GM03348 (cell line): ENCODE measurements at regions not wholly inside any gene's neighbourhood (a gene's known extent, or its start where the extent isn't known, plus 50 kb on each side); places are given as distances from the start of the nearest gene placed in this dataset.

Experiments
- DNase-seq: peaks from one replicate; pipeline ENCODE4 v3.0.0; 2012; ENCODE audit warnings: low spot score

- peak; percentile 48 for DNase-seq
Measured at GRCh38 chr1:218772575-218772974, 401.1 kb upstream of the LYPLAL1 start.

GRCh38 chr1:218775501-218776021, 398.1 kb upstream of the LYPLAL1 start:
- no peak for DNase-seq

GRCh38 chr1:218778257-218779126, 395.2 kb upstream of the LYPLAL1 start:
- no peak for DNase-seq

- DNase-seq = no peak
Measured at GRCh38 chr1:218779341-218780100, 394.2 kb upstream of the LYPLAL1 start.

- no peak for DNase-seq
Measured at GRCh38 chr1:218783131-218783530, 390.5 kb upstream of the LYPLAL1 start.

- no peak for DNase-seq
Measured at GRCh38 chr1:218783916-218784315, 389.8 kb upstream of the LYPLAL1 start.

GRCh38 chr1:218785928-218786327, 387.8 kb upstream of the LYPLAL1 start:
- DNase-seq = peak; percentile 49

DNA sequence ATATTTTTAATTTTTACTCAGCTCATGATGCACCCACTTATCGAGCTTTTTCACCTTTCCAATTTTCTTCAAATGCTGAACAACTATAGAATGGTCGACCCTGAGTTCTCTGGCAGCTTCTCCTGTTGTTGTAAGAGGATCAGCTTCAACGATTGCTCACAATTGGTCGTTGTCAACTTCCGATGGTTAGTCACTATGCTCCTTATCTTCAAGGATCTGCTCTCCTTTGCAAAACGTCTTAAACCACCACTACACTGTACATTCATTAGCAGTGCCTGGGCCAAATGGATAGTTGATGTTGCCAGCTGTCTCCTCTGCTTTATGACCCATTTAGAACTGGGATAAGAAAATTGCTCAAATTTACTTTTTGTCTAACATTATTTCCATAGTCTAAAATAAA, 385.9 kb upstream of the LYPLAL1 start:
- no peak for DNase-seq

DNA sequence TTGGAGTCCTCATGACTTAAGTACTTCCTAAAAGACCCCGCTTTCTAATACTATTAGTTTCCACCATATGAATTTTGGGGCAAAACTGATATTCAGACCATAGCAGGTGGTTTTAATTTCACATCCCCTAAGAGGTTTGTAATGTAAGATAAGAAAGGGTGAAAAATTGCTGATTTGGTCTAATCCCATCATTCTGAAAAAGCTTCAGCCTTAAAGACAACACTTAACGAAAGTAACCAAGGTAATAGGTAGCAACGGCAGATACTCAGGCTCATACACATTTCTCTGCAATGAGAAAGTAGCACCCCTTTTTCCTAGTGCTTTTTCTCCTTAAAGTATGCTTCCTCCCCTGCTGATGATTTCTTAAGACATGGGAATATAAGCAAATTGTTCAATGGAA, 376.9 kb upstream of the LYPLAL1 start:
- DNase-seq = no peak

GRCh38 chr1:218802799-218803198, 370.9 kb upstream of the LYPLAL1 start:
- DNase-seq = no peak

DNA sequence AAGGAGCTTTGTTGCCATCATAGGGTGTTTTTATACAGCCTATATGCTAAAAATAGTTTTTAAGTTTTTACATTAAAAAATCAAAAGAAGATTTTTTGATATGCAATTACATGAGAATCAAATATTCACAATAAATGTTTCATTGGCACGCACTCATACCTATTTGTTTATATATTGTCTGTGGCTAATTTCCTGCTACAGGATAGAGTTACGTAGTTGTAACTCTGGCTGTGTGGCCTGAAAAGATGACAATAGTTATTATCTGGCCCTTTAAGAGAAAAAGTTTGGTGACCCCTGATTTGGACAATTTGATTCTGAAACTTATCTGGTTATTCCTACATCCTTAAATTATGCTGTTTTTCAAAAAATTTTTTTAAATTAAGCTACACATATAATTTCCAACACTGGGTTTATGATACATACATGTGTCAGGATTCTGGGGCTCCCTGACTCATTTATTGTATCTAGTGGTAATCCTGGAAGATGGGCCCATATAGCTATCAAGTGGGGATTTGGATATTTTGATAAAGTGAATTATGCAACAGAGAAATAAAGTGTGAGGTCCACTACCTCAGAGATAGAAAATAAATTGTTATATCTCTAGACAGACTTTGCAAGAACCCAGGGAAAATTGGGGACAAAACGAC, 370.2 kb upstream of the LYPLAL1 start:
- DNase-seq = no peak

GRCh38 chr1:218804014-218804785, 369.5 kb upstream of the LYPLAL1 start:
- DNase-seq = peak; percentile 17

GRCh38 chr1:218809061-218809460, 364.6 kb upstream of the LYPLAL1 start:
- no peak for DNase-seq

- DNase-seq = no peak
Measured at GRCh38 chr1:218809625-218810024, 364.1 kb upstream of the LYPLAL1 start.

DNA sequence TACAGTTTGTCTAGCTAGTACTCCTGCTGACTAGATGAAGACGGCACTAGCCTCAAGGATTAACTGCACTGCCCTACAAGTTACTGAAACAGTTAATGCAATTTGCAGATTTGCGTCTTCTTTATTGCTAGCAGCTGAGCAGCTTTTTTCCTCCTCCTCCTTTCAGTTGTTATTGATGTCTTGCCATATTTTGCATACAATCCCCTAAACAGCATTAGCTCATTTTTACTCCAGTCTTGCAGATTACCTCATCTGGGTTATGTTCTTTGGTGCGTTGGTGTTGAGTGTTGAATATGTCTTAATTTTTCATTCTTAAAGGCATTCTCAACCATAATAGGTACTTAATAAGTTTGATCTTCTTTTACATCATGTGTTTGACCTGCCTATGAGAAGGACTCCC, 363.4 kb upstream of the LYPLAL1 start:
- DNase-seq = no peak

DNA sequence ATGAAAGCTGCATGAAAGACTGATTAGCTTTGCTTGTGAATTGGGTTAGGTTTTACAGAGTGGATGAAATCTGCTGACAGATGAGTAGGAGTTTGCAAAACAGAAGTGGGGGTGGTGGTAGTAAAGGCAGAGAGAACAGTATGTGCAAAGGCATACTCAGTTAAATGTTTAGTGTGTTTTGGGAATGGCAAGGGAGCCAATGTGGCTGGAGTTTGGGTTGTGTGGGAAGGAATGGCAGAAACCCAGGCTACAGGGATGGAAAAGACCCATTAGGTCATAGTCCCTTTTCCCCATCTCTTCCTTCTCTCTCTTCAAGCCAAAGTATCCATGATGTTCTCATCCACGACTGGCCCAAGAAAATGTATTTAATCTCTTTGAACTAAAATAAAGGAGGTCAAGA, 362.2 kb upstream of the LYPLAL1 start:
- no peak for DNase-seq

DNA sequence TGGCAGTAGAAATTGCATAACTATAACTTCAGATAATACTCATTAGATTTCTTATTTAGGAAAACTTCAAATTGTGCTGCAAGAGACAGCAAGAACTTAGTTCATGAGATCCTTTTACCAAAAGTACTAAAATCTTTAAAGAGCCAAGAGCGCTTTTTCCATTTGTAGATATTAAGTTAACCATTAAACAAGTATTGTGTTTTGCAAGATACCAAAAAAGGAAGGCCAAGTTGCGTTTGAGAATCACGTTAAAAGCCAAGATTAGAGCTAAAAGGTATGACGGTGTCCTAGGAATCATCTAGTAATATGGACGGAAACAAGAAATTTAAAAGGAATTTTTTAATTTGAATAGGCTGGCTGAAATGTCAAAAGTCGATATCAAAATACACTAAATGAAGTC, 361.3 kb upstream of the LYPLAL1 start:
- DNase-seq = no peak

DNA sequence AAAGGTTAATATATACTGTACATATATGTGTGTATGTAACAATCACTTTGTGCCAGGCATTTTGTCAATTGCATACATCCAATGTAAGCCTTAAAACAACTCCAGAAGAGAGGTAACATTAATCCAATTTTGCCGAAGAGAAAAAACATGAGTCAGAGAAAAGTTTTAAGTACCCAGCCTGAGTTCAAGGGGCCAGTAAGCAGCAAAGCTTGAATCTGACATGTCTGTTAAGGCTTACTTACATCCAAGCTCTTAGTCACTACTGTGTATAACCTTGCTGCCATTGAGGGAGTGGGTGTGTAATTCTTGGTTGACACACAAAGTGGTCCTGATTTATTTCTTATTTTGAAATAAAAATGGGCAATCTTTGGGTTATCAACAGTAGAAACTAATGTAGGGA, 360.4 kb upstream of the LYPLAL1 start:
- DNase-seq = no peak

DNA sequence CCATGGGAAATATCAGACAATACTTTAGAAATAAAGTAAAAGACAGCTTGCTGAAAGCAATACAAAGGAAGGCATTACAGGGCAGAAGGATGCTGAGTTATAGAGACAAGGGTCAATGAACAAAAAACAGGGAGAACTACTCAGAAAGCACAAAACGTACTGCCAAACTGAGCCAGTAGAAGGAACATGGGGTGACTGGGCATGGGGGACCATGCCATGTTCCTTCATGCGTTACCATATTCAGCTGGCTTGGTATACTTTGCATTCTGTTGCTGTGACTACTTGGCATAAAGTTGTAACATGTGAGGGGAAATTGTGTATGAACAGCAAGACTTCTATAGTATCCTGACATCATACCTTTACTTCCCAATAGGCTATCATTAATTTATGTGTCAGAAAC, 358.6 kb upstream of the LYPLAL1 start:
- no peak for DNase-seq

- DNase-seq = no peak
Measured at GRCh38 chr1:218817071-218817470, 356.6 kb upstream of the LYPLAL1 start.

GRCh38 chr1:218817691-218818465, 355.8 kb upstream of the LYPLAL1 start:
- no peak for DNase-seq
